Putamen (tissue), 1 donor: ENCODE measurements at regions not wholly inside any gene's neighbourhood (a gene's known extent, or its start where the extent isn't known, plus 50 kb on each side); places are given as distances from the start of the nearest gene placed in this dataset.
"Not testable (repeated sequence)": the region's sequence is repeated elsewhere in the genome, so short reads cannot be mapped to it uniquely, and the experiment has no call there.

Experiments
- DNase-seq: peaks from one replicate; pipeline ENCODE4 v3.0.0-alpha.2; 2016; ENCODE audit warnings: low spot score

- DNase-seq: no peak
Measured at GRCh38 chr15:95609096-95609495, 721.4 kb upstream of the NR2F2 start.

- DNase-seq: no peak
Measured at GRCh38 chr15:95610945-95611344, 719.6 kb upstream of the NR2F2 start.

- no peak for DNase-seq
Measured at GRCh38 chr15:95615436-95615835, 715.1 kb upstream of the NR2F2 start.

- DNase-seq: no peak
Measured at GRCh38 chr15:95616306-95616705, 714.2 kb upstream of the NR2F2 start.

GRCh38 chr15:95620934-95621579, 709.4 kb upstream of the NR2F2 start:
- no peak for DNase-seq

- DNase-seq: no peak
Measured at GRCh38 chr15:95622843-95623242, 707.7 kb upstream of the NR2F2 start.

GRCh38 chr15:95624100-95624499, 706.4 kb upstream of the NR2F2 start:
- no peak for DNase-seq

GRCh38 chr15:95624616-95625361, 705.7 kb upstream of the NR2F2 start:
- no peak for DNase-seq

- DNase-seq: no peak
Measured at GRCh38 chr15:95626501-95627361, 703.8 kb upstream of the NR2F2 start.

GRCh38 chr15:95629503-95630168, 700.9 kb upstream of the NR2F2 start:
- DNase-seq: no peak

GRCh38 chr15:95630683-95631082, 699.8 kb upstream of the NR2F2 start:
- DNase-seq: no peak

- no peak for DNase-seq
Measured at GRCh38 chr15:95635666-95636065, 694.8 kb upstream of the NR2F2 start.

- DNase-seq: no peak
Measured at GRCh38 chr15:95636107-95636506, 694.4 kb upstream of the NR2F2 start.

- DNase-seq: not testable (repeated sequence)
Measured at GRCh38 chr15:95637234-95637633, 693.3 kb upstream of the NR2F2 start.

- no peak for DNase-seq
Measured at GRCh38 chr15:95639208-95639607, 691.3 kb upstream of the NR2F2 start.

GRCh38 chr15:95644100-95644875, 686.2 kb upstream of the NR2F2 start:
- no peak for DNase-seq

- no peak for DNase-seq
Measured at GRCh38 chr15:95645791-95646338, 684.6 kb upstream of the NR2F2 start.

- no peak for DNase-seq
Measured at GRCh38 chr15:95646484-95647273, 683.8 kb upstream of the NR2F2 start.

GRCh38 chr15:95647531-95648277, 682.8 kb upstream of the NR2F2 start:
- DNase-seq: no peak
